GM12875 (cell line): ENCODE measurements at regions not wholly inside any gene's neighbourhood (a gene's known extent, or its start where the extent isn't known, plus 50 kb on each side); places are given as distances from the start of the nearest gene placed in this dataset.

Source experiments
- H3K4me3 ChIP-seq: one replicate; pipeline ENCODE4 v1.5.1; 2011; ENCODE audit warnings: low read depth, low read length, control low read depth
- TF ChIP-seq, protein P1 (sequence below): IDR thresholded peaks from 2 replicates; pipeline ENCODE4 v1.5.1; 2011; ENCODE audit warnings: low read depth, mild to moderate bottlenecking, control low read depth, inconsistent platforms, low read length, moderate library complexity, borderline replicate concordance; ENCODE audit not compliant: insufficient read depth

DNA sequence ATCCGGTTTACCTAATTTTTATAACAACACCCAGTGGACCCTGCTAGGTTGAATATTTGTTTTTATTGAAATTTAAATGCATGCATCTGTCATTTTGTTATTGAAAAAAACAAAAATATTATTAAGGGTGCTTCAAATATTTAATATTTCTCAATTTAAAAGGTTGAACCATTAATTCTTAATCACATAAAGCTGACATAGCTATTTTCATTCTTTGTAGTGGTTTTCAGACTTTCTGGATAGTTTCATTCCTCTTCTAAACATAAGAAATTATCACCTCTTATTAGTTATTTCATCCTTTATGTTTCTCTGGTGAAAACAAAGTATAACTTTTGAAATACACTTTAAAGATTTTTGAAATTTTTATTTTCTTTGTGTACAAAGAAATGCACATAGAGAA lies 369.9 kb upstream of the PLSCR5 start:
- TF ChIP-seq, protein P1, sequence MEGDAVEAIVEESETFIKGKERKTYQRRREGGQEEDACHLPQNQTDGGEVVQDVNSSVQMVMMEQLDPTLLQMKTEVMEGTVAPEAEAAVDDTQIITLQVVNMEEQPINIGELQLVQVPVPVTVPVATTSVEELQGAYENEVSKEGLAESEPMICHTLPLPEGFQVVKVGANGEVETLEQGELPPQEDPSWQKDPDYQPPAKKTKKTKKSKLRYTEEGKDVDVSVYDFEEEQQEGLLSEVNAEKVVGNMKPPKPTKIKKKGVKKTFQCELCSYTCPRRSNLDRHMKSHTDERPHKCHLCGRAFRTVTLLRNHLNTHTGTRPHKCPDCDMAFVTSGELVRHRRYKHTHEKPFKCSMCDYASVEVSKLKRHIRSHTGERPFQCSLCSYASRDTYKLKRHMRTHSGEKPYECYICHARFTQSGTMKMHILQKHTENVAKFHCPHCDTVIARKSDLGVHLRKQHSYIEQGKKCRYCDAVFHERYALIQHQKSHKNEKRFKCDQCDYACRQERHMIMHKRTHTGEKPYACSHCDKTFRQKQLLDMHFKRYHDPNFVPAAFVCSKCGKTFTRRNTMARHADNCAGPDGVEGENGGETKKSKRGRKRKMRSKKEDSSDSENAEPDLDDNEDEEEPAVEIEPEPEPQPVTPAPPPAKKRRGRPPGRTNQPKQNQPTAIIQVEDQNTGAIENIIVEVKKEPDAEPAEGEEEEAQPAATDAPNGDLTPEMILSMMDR = no peak
- H3K4me3 ChIP-seq = no peak overlapping the region

DNA sequence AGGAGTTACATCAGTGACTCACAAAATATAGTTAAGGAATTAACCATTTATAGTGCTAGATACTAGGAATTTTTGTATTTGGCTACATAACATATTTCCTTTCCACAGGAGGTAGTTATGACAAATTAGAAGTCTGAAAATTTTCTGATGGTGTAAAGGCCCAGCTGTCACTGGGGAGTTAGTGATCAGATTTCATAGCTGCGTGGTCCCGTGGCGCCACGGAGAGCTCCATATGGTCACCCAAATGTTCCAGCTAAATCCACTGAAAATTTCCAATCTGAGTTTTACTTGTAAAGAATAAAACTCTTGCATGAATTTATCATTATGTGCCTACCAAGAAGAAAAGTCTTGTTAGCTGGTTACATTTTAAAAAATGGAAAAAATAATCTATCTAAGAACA lies 368.9 kb upstream of the PLSCR5 start:
- no peak overlapping the region for H3K4me3 ChIP-seq
- TF ChIP-seq, protein P1 = no peak

DNA sequence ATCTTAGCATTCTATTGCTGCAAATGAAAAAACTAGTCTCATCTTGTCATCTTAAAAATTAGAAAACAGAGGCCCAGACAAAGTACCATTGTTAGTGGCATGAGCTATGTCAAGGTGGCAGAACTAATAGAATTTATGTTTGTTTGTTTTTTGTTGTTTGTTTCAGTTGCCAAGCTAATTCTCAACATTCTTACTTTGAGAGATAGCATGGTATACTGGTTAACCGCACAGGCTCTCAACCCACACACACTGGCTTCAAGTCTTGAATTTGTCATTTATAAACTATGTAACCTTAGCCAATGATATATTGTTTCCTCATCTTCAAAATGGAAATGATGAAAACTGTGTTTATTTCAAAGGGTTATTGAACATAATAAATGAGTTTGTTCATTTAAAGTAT lies 367.6 kb upstream of the PLSCR5 start:
- no peak overlapping the region for H3K4me3 ChIP-seq
- TF ChIP-seq, protein P1 = no peak

DNA sequence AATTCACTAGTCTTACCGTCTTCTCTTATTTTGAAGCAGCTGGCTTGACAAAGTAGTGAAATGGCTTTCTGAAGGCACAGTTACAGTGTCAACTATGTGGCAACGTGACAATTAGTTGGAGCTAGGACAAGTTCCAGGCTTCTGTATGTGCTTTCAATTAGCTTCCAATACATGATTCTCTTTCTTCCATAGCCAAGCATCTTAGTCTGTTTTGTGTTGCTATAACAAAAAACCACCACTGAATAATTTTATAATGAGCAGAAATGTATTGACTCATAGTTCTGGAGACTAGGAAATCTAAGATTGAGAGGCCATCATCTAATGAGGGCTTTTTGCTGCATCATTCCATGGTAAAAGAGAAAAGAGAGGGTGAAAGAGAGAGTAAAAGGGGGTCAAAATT lies 365.1 kb upstream of the PLSCR5 start:
- TF ChIP-seq, protein P1 = no peak

DNA sequence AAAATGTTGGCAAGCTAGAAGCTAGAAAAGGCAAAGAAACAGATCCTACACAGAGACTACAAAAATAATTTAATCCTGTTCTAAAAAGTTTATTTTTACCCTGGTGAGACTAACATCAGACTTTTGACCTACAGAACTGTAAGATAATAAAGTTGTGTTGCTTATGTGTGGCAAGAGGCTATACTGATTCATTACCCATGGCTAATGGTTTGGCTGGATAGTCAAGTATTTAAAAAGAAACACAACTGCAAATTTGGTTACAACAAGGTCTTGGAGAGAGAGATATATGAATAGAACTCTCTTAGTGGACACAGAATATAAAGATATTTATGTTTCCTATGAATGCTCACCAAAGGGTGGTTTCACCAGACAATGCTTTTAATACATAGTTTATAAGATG lies 364.2 kb upstream of the PLSCR5 start:
- TF ChIP-seq, protein P1 = no peak
- no peak overlapping the region for H3K4me3 ChIP-seq

More for the DNA sequence above, 365.1 kb upstream of the PLSCR5 start:
- no peak overlapping the region for H3K4me3 ChIP-seq

DNA sequence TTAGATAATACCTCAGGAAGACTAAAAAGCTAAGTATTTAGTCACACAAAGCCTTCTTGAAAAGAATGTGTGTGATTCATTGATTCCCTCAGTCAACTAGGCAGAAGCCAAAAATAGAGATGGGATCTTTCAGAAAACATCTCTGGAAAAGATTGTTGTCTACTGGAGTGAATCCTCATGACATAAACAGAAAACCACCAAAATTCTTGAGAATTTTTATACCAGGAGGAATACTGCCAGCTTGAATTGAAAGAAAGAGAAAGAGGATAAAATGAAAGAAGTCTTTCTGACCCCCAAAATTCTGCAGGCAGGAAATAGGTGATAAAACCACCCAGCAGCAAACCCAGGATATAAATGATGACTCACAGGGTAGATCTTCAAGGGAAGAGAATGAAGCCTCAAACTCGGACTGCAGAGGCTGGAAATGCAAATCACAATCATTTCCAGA lies 363.1 kb upstream of the PLSCR5 start:
- TF ChIP-seq, protein P1 = no peak
- H3K4me3 ChIP-seq = no peak overlapping the region

DNA sequence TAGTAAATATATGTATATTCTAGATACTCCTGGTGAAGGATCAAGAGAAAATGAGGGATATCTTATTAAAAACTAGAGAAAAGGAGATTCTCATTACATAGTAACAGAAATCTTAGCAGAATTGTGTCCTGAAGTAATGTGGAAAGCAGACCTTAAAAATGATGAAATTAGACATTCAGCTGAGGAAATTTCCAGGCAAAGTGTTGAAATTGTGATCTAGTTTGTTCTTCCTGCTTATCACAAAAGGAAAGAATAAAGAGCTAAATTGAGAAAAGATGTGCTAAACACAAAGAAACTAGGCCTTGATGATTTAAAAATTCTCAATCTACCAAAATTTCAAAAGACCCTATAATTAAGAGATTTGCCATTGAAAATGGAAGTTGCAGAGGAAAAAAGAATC lies 362.6 kb upstream of the PLSCR5 start:
- no peak overlapping the region for H3K4me3 ChIP-seq
- TF ChIP-seq, protein P1 = no peak
